DOHH2 (cell line): ENCODE measurements at regions not wholly inside any gene's neighbourhood (a gene's known extent, or its start where the extent isn't known, plus 50 kb on each side); places are given as distances from the start of the nearest gene placed in this dataset.

Source experiments
- H3F3A ChIP-seq: fragments of 200-600 bp; sonication (generic), shearing (Covaris generic); 2 replicates; pipeline ENCODE4 v1.6.0; 2016; ENCODE audit warnings: antibody characterized with exemption, mild to moderate bottlenecking; ENCODE audit not compliant: control insufficient read depth, insufficient read depth
- H3K27ac ChIP-seq: fragments of 200-600 bp; sonication (generic); 2 replicates; pipeline ENCODE4 v1.5.1; 2014; ENCODE audit warnings: low read depth, mild to moderate bottlenecking, low read length, moderate library complexity
- H3K27me3 ChIP-seq: fragments of 200-600 bp; sonication (generic); 2 replicates; pipeline ENCODE4 v1.6.1; 2014; ENCODE audit warnings: mild to moderate bottlenecking, low read length, mixed read lengths; ENCODE audit not compliant: control insufficient read depth
- H3K36me3 ChIP-seq: fragments of 200-600 bp; sonication (generic); 2 replicates; pipeline ENCODE4 v1.6.1; 2014; ENCODE audit warnings: mild to moderate bottlenecking, low read length, moderate library complexity, mixed read lengths; ENCODE audit not compliant: control insufficient read depth
- H3K4me1 ChIP-seq: fragments of 200-600 bp; sonication (generic); 2 replicates; pipeline ENCODE4 v1.6.1; 2014; ENCODE audit warnings: mild to moderate bottlenecking, low read length, mixed read lengths; ENCODE audit not compliant: control insufficient read depth
- H3K4me2 ChIP-seq: fragments of 200-600 bp; sonication (generic); 2 replicates; pipeline ENCODE4 v1.6.0; 2014; ENCODE audit warnings: mild to moderate bottlenecking, low read length, moderate library complexity
- H3K4me3 ChIP-seq: fragments of 200-600 bp; sonication (generic); 2 replicates; pipeline ENCODE4 v1.5.1; 2014; ENCODE audit warnings: mild to moderate bottlenecking, low read length, mixed read lengths
- H3K79me2 ChIP-seq: fragments of 200-600 bp; sonication (generic); 2 replicates; pipeline ENCODE4 v1.6.1; 2014; ENCODE audit warnings: mild to moderate bottlenecking, low read length, mixed read lengths; ENCODE audit not compliant: control insufficient read depth
- H3K9me2 ChIP-seq: fragments of 200-600 bp; sonication (generic); replicated peaks from 2 replicates; pipeline ENCODE4 v1.6.1; 2014; ENCODE audit warnings: mild to moderate bottlenecking, low read length, mixed read lengths; ENCODE audit not compliant: control insufficient read depth
- H3K9me3 ChIP-seq: fragments of 200-600 bp; sonication (generic); 2 replicates; pipeline ENCODE4 v1.6.1; 2014; ENCODE audit warnings: antibody characterized with exemption, low read length, mixed read lengths; ENCODE audit not compliant: control insufficient read depth, insufficient read depth
- H4K20me1 ChIP-seq: fragments of 200-600 bp; sonication (generic); 2 replicates; pipeline ENCODE4 v1.6.0; 2014; ENCODE audit warnings: low read depth, mild to moderate bottlenecking, antibody characterized with exemption, low read length, moderate library complexity; ENCODE audit not compliant: control insufficient read depth, insufficient read depth
- CTCF ChIP-seq: fragments of 200-600 bp; sonication (generic); IDR thresholded peaks from one replicate; pipeline ENCODE4 v1.5.1; 2014; ENCODE audit warnings: antibody characterized with exemption, mild to moderate bottlenecking, low read depth, low read length; ENCODE audit not compliant: poor library complexity, severe bottlenecking
- EZH2phosphoT487 ChIP-seq: fragments of 200-600 bp; sonication (generic); IDR thresholded peaks from 2 replicates; pipeline ENCODE4 v1.6.1; 2017; ENCODE audit warnings: borderline replicate concordance, mild to moderate bottlenecking, antibody characterized with exemption, low read length, moderate library complexity, mixed read lengths

- Histone ChIP-seq H3K9me2 (no peaks in the 10 kb centered on the region), H3K4me1 (peaks cover 11% of the 10 kb centered on the region), H3K36me3 (no peaks in the 10 kb centered on the region), H3K27ac (no peak overlapping the region), H3K79me2 (no peaks in the 10 kb centered on the region), H3K4me2 (no peak overlapping the region), H4K20me1 (no peaks in the 10 kb centered on the region), H3K9me3 (no peaks in the 10 kb centered on the region), H3K4me3 (no peak overlapping the region), H3F3A (peaks cover 3% of the 10 kb centered on the region; the same call in 1 of the 2 replicates), H3K27me3 (no peaks in the 10 kb centered on the region)
- TF ChIP-seq CTCF (no peak), EZH2phosphoT487 (no peak)
Measured at GRCh38 chr10:60439641-60440040, 50.0 kb upstream of the ANK3 start.
